ENCODE measurements at regions not wholly inside any gene's neighbourhood (a gene's known extent, or its start where the extent isn't known, plus 50 kb on each side); places are given as distances from the start of the nearest gene placed in this dataset.

GRCh38 chr5:171657473-171657872, 128.1 kb upstream of the SMIM23 start:
- DNase-seq = no peak

GRCh38 chr5:171659896-171660295, 125.7 kb upstream of the SMIM23 start:
- no peak for DNase-seq

DNA sequence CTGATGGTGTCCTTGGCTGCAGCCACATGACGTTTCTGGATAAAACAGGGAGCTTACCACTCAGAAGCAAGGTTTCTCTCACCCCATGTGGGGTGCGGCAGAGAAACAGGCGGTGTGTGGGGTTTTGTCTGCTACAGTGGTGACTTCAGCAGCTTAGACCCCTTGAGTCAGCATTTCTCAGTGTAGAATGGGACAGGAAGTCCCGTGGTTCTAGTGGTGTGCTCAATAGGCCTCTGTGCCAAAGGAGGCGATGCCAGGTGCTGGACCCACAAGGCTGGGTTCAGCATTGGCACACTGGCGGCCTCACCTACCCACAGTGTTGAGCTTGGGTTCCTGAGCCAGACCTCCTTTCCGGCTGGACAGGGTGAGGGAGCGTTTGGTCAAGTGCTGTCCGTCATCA, 125.2 kb upstream of the SMIM23 start:
- no peak for DNase-seq

GRCh38 chr5:171661143-171661542, 124.5 kb upstream of the SMIM23 start:
- DNase-seq = no peak

- DNase-seq = no peak
Observed at GRCh38 chr5:171663311-171664085, 122.1 kb upstream of the SMIM23 start.

DNA sequence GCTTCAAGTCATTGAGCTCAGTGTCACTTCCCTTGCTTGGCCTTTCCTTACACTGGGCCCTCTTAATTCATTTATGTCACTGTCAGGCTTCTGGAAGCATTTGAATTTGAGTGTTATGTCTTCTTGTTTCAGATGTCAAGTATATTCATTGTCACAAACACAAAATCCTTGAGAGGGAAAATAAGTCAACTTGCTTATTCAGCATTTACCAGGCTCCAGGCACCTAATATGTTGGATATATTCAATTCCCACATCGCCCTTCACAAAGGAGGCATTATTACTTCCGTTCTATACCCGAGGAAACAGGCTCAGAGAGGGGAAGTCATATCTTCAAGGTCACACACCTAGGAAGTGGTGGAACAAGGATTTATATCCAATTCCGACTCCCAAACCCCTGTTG, 121.1 kb upstream of the SMIM23 start:
- DNase-seq = no peak

DNA sequence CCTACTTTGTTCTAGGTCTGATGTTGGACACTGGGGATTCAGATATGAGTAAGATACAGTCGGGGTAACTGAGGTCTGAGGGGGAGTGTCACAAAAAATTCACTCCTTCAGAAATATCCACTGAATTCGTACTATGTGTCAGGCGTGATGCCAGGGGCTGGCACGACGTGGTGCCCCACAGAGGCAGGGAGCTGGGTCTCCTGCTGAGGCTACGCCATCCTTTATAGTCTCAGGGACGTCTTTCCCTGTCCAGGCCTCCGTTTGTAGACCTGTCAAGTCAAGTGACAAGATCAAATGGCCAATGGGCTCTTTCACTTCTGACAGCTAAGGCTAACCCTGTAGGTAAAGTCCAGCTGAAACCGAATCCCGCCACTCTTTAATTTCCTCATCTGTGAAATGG, 118.8 kb upstream of the SMIM23 start:
- DNase-seq = no peak

DNA sequence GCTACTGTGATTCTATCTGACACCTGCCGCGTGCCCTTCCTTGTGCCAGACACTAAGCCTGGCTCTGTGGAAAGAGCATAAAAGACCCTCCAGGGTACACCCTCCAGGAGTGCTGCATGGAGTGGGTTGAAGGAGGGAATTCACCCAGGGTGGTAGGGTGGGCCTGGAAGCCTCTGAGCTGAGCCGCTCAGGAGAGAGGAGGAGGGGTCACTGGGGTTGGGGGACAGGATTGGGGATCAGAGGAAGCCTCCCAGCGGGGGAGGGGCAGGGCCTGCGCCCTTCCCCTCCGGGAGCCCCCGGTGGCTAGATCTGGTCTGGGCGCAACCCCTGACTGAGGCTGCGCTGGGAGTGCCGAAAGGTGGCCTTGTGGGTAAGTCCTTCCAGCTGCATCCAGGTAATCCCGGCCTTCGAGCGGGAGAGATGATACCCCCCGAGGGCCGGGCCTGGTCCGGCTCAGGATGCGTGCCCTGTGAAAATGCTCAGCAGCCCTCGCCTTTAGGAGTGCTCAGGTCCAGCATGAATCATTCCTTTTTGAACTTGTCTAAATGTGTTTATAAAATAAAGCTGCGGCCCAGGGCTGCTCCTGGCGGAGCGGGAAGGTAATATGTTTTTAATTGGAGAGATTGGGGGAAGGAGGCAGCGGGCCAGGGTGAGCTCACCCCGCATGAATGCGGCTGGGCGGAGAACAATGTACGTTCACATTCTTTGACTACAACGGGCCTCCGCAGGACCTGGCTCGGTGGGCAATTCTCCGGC, 118.1 kb upstream of the SMIM23 start:
- peak; percentile 51 for DNase-seq

GRCh38 chr5:171668097-171668412, 117.6 kb upstream of the SMIM23 start:
- DNase-seq = no peak

DNA sequence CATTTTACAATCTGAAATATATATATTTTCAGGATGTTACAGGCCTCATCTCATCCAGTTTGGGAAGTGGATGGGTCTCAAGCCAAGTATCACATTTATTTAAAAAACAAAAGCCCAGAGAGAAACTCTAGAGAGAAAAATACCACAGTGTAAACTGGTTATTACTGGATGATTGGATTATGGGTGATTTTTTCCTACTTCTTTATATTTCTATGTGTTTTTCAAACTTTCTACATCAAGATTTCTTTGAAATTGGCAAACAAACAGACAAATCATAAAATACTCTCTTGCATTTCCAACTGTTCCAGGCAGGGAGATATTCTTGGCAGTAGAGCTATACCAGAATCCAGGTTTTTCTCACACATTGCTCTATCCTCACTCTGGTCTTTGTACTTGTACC, 116.0 kb upstream of the SMIM23 start:
- DNase-seq = no peak

DNA sequence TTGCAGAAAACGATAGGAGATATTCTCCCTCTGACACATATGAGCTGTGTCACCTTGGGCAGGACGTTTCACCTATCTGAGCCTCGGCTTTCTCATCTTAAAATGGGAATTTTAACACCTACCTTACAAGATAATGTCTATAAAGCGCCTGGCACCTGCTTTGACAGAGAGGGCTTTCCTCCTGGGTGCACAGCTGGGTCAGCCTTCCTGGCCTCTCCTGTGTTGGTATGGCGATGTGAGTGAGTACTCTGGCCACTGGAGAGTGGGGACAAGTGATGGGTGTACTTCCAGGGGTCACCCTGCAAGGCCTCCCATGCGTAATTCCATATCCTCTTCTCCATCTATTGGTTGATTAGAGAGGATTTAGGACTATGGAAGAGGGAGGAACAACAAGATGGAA, 113.1 kb upstream of the SMIM23 start:
- no peak for DNase-seq

DNA sequence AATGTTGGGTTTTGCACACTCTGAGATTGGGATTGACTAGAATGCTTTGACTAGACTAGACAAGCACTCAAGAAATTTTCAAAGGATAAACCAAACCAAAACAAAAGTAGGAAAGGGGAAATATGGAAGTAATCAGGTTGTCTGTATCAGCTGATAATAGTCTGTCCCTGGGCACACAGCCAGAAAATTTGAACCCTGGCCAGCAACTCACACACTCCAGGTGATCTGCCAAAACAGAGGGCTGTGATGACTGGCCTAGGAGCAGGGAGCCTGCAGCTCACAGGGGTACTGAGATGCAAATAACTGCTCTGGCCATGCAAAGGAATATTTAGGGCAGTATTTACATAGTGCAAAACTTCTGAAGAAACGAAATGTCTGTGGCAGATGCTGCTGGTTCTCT, 112.3 kb upstream of the SMIM23 start:
- DNase-seq = no peak

- DNase-seq = no peak
Observed at GRCh38 chr5:171673840-171674239, 111.8 kb upstream of the SMIM23 start.

GRCh38 chr5:171675511-171675910, 110.1 kb upstream of the SMIM23 start:
- no peak for DNase-seq

GRCh38 chr5:171676286-171676944, 109.2 kb upstream of the SMIM23 start:
- DNase-seq = no peak

DNA sequence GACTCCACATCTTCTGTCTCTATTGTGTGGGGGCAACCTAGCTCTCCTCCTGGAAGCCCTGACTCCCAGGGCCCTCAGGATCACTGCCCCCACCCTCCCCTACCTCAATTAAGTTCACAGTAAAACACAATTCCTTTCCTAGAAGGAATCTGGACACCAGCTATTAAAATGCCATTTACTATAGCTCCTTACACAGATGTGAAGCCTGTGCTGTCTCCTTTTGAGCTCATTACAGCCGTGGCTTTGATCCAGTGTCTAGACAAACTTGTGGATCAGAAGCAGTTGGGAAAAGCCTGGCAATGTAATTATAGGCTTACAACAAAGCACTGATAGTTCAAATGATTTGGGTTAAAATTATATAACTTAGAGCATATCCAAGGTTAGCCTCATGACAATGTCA, 107.0 kb upstream of the SMIM23 start:
- no peak for DNase-seq

GRCh38 chr5:171680485-171680884, 105.1 kb upstream of the SMIM23 start:
- DNase-seq = no peak

- no peak for DNase-seq
Observed at GRCh38 chr5:171681061-171681460, 104.6 kb upstream of the SMIM23 start.

DNA sequence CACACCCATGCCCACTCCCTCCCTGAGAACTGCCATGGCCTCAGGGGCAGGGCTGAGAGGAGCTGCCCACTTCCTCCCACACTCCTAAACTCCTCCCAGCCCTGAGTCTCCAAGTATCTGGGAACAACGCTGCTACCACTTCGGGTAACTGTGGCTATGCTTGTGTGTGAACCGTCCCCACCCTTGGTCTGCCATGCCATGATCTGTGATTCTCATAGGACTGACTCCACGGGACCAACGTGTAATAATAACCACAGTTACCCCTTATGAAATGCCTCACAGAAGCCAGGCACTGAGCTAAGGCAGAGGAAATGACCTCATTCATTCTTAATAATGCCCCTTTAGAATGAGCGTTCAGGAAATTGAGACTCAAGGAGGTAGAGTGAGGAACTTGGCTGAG, 103.9 kb upstream of the SMIM23 start:
- DNase-seq = no peak

DNA sequence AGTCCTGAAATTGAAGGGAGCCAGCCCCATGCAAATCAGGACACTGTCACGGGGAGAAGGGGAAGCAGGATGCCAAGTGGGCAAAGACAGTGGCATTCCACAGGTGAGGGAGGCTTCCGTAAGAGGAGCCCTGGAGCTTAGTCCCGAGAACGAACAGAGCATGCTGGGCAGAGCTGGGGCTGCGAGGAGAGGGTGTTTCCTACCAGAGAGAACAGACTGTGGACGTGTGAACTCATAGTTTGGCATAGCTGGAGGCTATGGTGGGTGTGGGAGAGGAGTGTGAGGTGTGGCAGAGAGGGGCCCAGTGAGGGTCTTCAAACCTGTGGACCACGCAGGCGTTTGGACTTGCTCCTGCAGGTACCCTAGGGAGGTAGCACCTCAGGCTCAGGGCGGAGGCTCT, 102.8 kb upstream of the SMIM23 start:
- DNase-seq = no peak

GRCh38 chr5:171684169-171684568, 101.4 kb upstream of the SMIM23 start:
- DNase-seq = no peak

- no peak for DNase-seq
Observed at GRCh38 chr5:171688696-171689495, 96.7 kb upstream of the SMIM23 start.

GRCh38 chr5:171689853-171690417, 95.7 kb upstream of the SMIM23 start:
- no peak for DNase-seq
